H1 (cell line): ENCODE measurements at regions not wholly inside any gene's neighbourhood (a gene's known extent, or its start where the extent isn't known, plus 50 kb on each side); places are given as distances from the start of the nearest gene placed in this dataset.

Experiments used
- BCL11A ChIP-seq, 2 experiments: IDR thresholded peaks; one replicate each; pipeline ENCODE4 v1.6.1; 2011; ENCODE audit warnings: low read depth in 2 of 2, low read length in 2 of 2, mild to moderate bottlenecking in 2 of 2
- CBX5 ChIP-seq: fragments of 300-800, 300-1000 bp; sonication (generic); IDR thresholded peaks from 2 replicates; pipeline ENCODE4 v1.7.1; 2016; ENCODE audit warnings: antibody characterized with exemption, low read length, low read depth
- CREB1 ChIP-seq: IDR thresholded peaks from 2 replicates; pipeline ENCODE4 v1.6.1; 2012; ENCODE audit warnings: inconsistent platforms
- EGR1 ChIP-seq: IDR thresholded peaks from 2 replicates; pipeline ENCODE4 v1.6.1; 2011; ENCODE audit warnings: low read depth, low read length, borderline replicate concordance
- MAFK ChIP-seq: IDR thresholded peaks from 2 replicates; pipeline ENCODE4 v1.6.1; 2012; ENCODE audit warnings: low read depth, mild to moderate bottlenecking, improper control_type of control experiment, low read length
- NRF1 ChIP-seq: IDR thresholded peaks from 2 replicates; pipeline ENCODE4 v1.6.1; 2011; ENCODE audit warnings: mild to moderate bottlenecking, low read depth, low read length, improper control_type of control experiment
- POU5F1 ChIP-seq: IDR thresholded peaks from 2 replicates; pipeline ENCODE4 v1.6.1; 2011; ENCODE audit warnings: low read depth, mild to moderate bottlenecking, low read length, moderate library complexity
- RBBP5 ChIP-seq: IDR thresholded peaks from 2 replicates; pipeline ENCODE4 v1.7.1; 2012; ENCODE audit warnings: low read depth, mild to moderate bottlenecking, inconsistent platforms, low read length, moderate library complexity, borderline replicate concordance
- SIRT6 ChIP-seq: IDR thresholded peaks from one replicate; pipeline ENCODE4 v1.7.1; 2012; ENCODE audit warnings: low read length, inconsistent platforms
- TAF7 ChIP-seq: optimal IDR thresholded peaks from 2 replicates; pipeline ENCODE3; 2011; ENCODE audit warnings: low read depth, mild to moderate bottlenecking, inconsistent platforms, low read length, moderate library complexity, borderline replicate concordance

GRCh38 chr12:63010698-63011097, 75.7 kb upstream of the PPM1H start (continued):
- TF ChIP-seq RBBP5 (no peak), BCL11A (IDR thresholded peaks at IDR 0.05; ENCODE audit: low read depth in 2 of 2, low read length in 2 of 2) (no peak), TAF7 (no peak), EGR1 (no peak), SIRT6 (no peak), MAFK (no peak), POU5F1 (no peak), CBX5 (no peak), CREB1 (no peak), NRF1 (no peak)
